GM19397 (cell line): ENCODE measurements at regions not wholly inside any gene's neighbourhood (a gene's known extent, or its start where the extent isn't known, plus 50 kb on each side); places are given as distances from the start of the nearest gene placed in this dataset.

ENCODE experiments used
- ATAC-seq: cut with Tn5 transposase; IDR thresholded peaks from one replicate; pipeline ENCODE4 v1.9.1; 2021; ENCODE audit warnings: mild to moderate bottlenecking, moderate library complexity; ENCODE audit not compliant: unreplicated experiment

GRCh38 chr9:13762209-13762608 is 482.7 kb upstream of the MPDZ start:
- ATAC-seq: no peak

GRCh38 chr9:13759551-13759950 is 480.1 kb upstream of the MPDZ start:
- no peak for ATAC-seq

- no peak for ATAC-seq
Measured at GRCh38 chr9:13758936-13759335, 479.4 kb upstream of the MPDZ start.

GRCh38 chr9:13756943-13757342 is 477.5 kb upstream of the MPDZ start:
- no peak for ATAC-seq

GRCh38 chr9:13755551-13755950 is 476.1 kb upstream of the MPDZ start:
- ATAC-seq: no peak

GRCh38 chr9:13750639-13751038 is 471.1 kb upstream of the MPDZ start:
- ATAC-seq: no peak

- no peak for ATAC-seq
Measured at GRCh38 chr9:13750061-13750460, 470.6 kb upstream of the MPDZ start.

- no peak for ATAC-seq
Measured at GRCh38 chr9:13746876-13747275, 467.4 kb upstream of the MPDZ start.

- ATAC-seq: no peak
Measured at GRCh38 chr9:13744261-13744901, 464.9 kb upstream of the MPDZ start.

GRCh38 chr9:13737885-13738284 is 458.4 kb upstream of the MPDZ start:
- ATAC-seq: no peak

GRCh38 chr9:13735181-13735580 is 455.7 kb upstream of the MPDZ start:
- no peak for ATAC-seq

GRCh38 chr9:13734601-13735000 is 455.1 kb upstream of the MPDZ start:
- ATAC-seq: no peak

- no peak for ATAC-seq
Measured at GRCh38 chr9:13732290-13732689, 452.8 kb upstream of the MPDZ start.

GRCh38 chr9:13731637-13732036 is 452.1 kb upstream of the MPDZ start:
- no peak for ATAC-seq

GRCh38 chr9:13729955-13730354 is 450.5 kb upstream of the MPDZ start:
- ATAC-seq: no peak

- no peak for ATAC-seq
Measured at GRCh38 chr9:13728917-13729811, 449.7 kb upstream of the MPDZ start.

GRCh38 chr9:13728131-13728530 is 448.6 kb upstream of the MPDZ start:
- ATAC-seq: no peak

GRCh38 chr9:13726746-13727145 is 447.3 kb upstream of the MPDZ start:
- no peak for ATAC-seq

GRCh38 chr9:13725516-13725915 is 446.0 kb upstream of the MPDZ start:
- ATAC-seq: no peak

- no peak for ATAC-seq
Measured at GRCh38 chr9:13721481-13722235, 442.2 kb upstream of the MPDZ start.

- no peak for ATAC-seq
Measured at GRCh38 chr9:13719981-13720676, 440.6 kb upstream of the MPDZ start.
